Transverse colon (tissue), 4 donors: ENCODE measurements at regions not wholly inside any gene's neighbourhood (a gene's known extent, or its start where the extent isn't known, plus 50 kb on each side); places are given as distances from the start of the nearest gene placed in this dataset.

Experiments
- DNase-seq: peaks from one replicate; pipeline ENCODE4 v3.0.0-alpha.2; 2019
- H3K27ac ChIP-seq, 4 donors: fragments of 200-600 bp; sonication (generic); 2 replicates each; pipeline ENCODE4 v1.5.1; 2016 to 2018; ENCODE audit warnings: inconsistent platforms in 4 of 4
- H3K27me3 ChIP-seq: fragments of 200-600 bp; sonication (generic); 2 replicates; pipeline ENCODE4 v1.5.1; 2017; ENCODE audit warnings: inconsistent platforms
- H3K36me3 ChIP-seq, 4 donors: fragments of 200-600 bp; sonication (generic); 2 replicates each; pipeline ENCODE4 v1.5.1; 2017 to 2019; ENCODE audit warnings: inconsistent platforms in 4 of 4
- H3K4me1 ChIP-seq, 4 donors: fragments of 200-600 bp; sonication (generic); 2 replicates each; pipeline ENCODE4 v1.5.1; 2017 to 2020; ENCODE audit warnings: inconsistent platforms in 4 of 4
- H3K4me3 ChIP-seq, 4 donors: fragments of 200-600 bp; sonication (generic); 1 replicate in 1 of 4; 2 replicates in 3 of 4; pipeline versions ENCODE4 v1.5.1 to v1.6.1; 2017 to 2019; ENCODE audit warnings: inconsistent platforms in 4 of 4
- H3K9me3 ChIP-seq, 2 donors: fragments of 200-600 bp; sonication (generic); 2 replicates each; pipeline ENCODE4 v1.5.1; 2017 to 2019; ENCODE audit warnings: inconsistent platforms in 2 of 2
- EP300 ChIP-seq: sonication (generic); formaldehyde crosslinking; IDR thresholded peaks from one replicate; pipeline ENCODE4 v1.6.1; 2017; ENCODE audit warnings: antibody characterized with exemption, low read depth
- POLR2A ChIP-seq: fragments of 450-650 bp; IDR thresholded peaks from one replicate; pipeline ENCODE4 v1.6.1; 2016; ENCODE audit warnings: antibody characterized with exemption, mild to moderate bottlenecking, moderate library complexity
- POLR2AphosphoS5 ChIP-seq, 3 donors: sonication (generic); formaldehyde crosslinking; IDR thresholded peaks; one replicate each; pipeline ENCODE4 v1.6.1; 2016; ENCODE audit warnings: antibody characterized with exemption in 3 of 3
- WGBS, 2 donors: methylation state at CpG; one replicate each; pipeline ENCODE4 v1.1.5; 2018; ENCODE audit warnings: low coverage in 1 of 2; 5-methylcytosine and 5-hydroxymethylcytosine counted together
- in situ Hi-C, 4 donors: fragments of 200-750 bp; cut with MboI; loops; one replicate each; pipeline versions ENCODE4 v1.15.0 to v1.15.1; 2017; ENCODE audit warnings: low sequenced_read_pairs in 3 of 4, low pct_ligation_motif_present in 1 of 4, low pct_unique_long_range_greater_than_20kb in 1 of 4
- intact Hi-C: fragments of 100-400 bp; cut with DNase I; formaldehyde crosslinking; loops from one replicate; pipeline ENCODE4 v1.15.1; 2023; ENCODE audit warnings: low total_unique reads
- TF ChIP-seq, protein P1 (sequence below), 5 experiments: fragments of 200-600 bp in 3 of 5; fragments of 450-650 bp in 2 of 5; sonication (generic) in 3 of 5; IDR thresholded peaks; 1 replicate in 2 of 5; 2 replicates in 3 of 5; pipeline ENCODE4 v1.5.1; 2016 to 2017; ENCODE audit warnings: antibody characterized with exemption in 5 of 5, inconsistent platforms in 3 of 5, mild to moderate bottlenecking in 2 of 5, moderate library complexity in 1 of 5

- intact Hi-C loops, result no loop called here
- WGBS, 2 donors, result 69 to 73% methylated on average over 1 of the region's 1 CpG
- Histone ChIP-seq H3K36me3 (no peaks in the 10 kb centered on the region), H3K27me3 (no peaks in the 10 kb centered on the region), H3K4me3 (no peak overlapping the region), H3K27ac (no peak overlapping the region), H3K9me3 (no peaks in the 10 kb centered on the region), H3K4me1 (no peaks in the 10 kb centered on the region)
- DNase-seq, result no peak
- TF ChIP-seq, protein P1, sequence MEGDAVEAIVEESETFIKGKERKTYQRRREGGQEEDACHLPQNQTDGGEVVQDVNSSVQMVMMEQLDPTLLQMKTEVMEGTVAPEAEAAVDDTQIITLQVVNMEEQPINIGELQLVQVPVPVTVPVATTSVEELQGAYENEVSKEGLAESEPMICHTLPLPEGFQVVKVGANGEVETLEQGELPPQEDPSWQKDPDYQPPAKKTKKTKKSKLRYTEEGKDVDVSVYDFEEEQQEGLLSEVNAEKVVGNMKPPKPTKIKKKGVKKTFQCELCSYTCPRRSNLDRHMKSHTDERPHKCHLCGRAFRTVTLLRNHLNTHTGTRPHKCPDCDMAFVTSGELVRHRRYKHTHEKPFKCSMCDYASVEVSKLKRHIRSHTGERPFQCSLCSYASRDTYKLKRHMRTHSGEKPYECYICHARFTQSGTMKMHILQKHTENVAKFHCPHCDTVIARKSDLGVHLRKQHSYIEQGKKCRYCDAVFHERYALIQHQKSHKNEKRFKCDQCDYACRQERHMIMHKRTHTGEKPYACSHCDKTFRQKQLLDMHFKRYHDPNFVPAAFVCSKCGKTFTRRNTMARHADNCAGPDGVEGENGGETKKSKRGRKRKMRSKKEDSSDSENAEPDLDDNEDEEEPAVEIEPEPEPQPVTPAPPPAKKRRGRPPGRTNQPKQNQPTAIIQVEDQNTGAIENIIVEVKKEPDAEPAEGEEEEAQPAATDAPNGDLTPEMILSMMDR (IDR thresholded peaks at IDR 0.05), result no peak
- TF ChIP-seq POLR2AphosphoS5 (IDR thresholded peaks at IDR 0.05), result no peak
- no peak for TF ChIP-seq EP300
- no peak for TF ChIP-seq POLR2A
- in situ Hi-C loops, result no loop called here
These were observed 181.2 kb downstream of the PLPPR4 start for GRCh38 chr1:99445486-99445885.

DNA sequence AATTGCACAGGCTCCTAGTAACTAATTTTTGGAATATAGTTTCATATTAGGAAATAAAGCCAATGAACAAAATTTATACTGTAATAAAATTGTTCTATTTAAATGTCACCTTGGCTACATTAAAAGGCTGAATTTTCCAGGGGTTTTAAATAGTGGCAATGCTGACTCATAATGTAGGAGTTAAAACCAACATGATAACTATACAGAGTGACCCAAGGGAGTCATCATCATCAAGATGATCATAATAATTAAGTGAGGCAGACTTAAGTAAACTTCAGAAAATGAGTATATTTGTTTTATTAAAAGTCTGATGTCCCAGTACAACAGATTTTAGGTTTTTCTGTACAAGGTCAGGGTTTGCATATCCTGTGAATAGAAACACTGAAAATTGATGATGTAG is 183.4 kb downstream of the PLPPR4 start:
- in situ Hi-C loops (no loop called here), intact Hi-C loops (no loop called here)
- TF ChIP-seq EP300, result no peak
- no peak for DNase-seq
- Histone ChIP-seq H3K27ac (no peak overlapping the region), H3K4me3 (no peak overlapping the region), H3K9me3 (no peaks in the 10 kb centered on the region), H3K4me1 (no peaks in the 10 kb centered on the region), H3K27me3 (no peaks in the 10 kb centered on the region), H3K36me3 (no peaks in the 10 kb centered on the region)

DNA sequence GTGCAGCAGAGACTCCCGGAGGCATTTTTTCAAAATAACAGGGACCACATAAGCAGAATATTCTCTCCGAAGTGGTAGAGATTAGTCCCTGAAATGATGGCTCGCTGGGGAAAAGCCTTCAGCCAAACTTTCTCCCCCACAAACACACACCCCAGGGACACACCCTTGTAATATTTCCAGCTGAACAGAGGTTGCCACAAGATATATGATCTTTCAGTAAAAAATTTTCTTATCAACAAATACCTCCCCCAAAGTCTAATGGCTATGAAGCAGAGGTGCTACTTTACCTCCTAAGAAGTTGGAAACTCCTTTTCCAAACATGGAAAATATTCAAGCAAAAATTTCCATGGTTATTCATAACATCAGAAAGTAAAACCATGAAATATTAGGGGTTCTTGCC is 190.2 kb upstream of the PALMD start:
- 84% methylated on average over 3 of the region's 3 CpGs; no CpG with 5 or more reads in 1 of the 2 donors for WGBS, 2 donors
- intact Hi-C loops (no loop called here), in situ Hi-C loops (no loop called here)

GRCh38 chr1:99456536-99456935 is 189.4 kb upstream of the PALMD start:
- Histone ChIP-seq H3K9me3 (no peaks in the 10 kb centered on the region), H3K4me1 (no peaks in the 10 kb centered on the region), H3K4me3 (no peak overlapping the region), H3K27me3 (no peaks in the 10 kb centered on the region), H3K36me3 (no peaks in the 10 kb centered on the region), H3K27ac (no peak overlapping the region)
- DNase-seq, result no peak
- TF ChIP-seq, protein P1 (IDR thresholded peaks at IDR 0.05), result no peak
- TF ChIP-seq POLR2A (no peak), POLR2AphosphoS5 (IDR thresholded peaks at IDR 0.05) (no peak), EP300 (no peak)
- WGBS, 2 donors, result 78 to 91% methylated on average over 4 to 5 of the region's 5 CpGs
- in situ Hi-C loops, result no loop called here
- intact Hi-C loops, result no loop called here

More for the DNA sequence above, 190.2 kb upstream of the PALMD start:
- DNase-seq, result no peak
- no peak overlapping the region for H3K4me3 ChIP-seq
- no peak overlapping the region for H3K27ac ChIP-seq
- TF ChIP-seq POLR2AphosphoS5 (IDR thresholded peaks at IDR 0.05), result no peak
- TF ChIP-seq, protein P1 (IDR thresholded peaks at IDR 0.05), result no peak
- TF ChIP-seq POLR2A, result no peak
- no peak for TF ChIP-seq EP300
- H3K27me3 ChIP-seq, result no peaks in the 10 kb centered on the region
- H3K36me3 ChIP-seq, result no peaks in the 10 kb centered on the region
- H3K4me1 ChIP-seq, result no peaks in the 10 kb centered on the region
- no peaks in the 10 kb centered on the region for H3K9me3 ChIP-seq

DNA sequence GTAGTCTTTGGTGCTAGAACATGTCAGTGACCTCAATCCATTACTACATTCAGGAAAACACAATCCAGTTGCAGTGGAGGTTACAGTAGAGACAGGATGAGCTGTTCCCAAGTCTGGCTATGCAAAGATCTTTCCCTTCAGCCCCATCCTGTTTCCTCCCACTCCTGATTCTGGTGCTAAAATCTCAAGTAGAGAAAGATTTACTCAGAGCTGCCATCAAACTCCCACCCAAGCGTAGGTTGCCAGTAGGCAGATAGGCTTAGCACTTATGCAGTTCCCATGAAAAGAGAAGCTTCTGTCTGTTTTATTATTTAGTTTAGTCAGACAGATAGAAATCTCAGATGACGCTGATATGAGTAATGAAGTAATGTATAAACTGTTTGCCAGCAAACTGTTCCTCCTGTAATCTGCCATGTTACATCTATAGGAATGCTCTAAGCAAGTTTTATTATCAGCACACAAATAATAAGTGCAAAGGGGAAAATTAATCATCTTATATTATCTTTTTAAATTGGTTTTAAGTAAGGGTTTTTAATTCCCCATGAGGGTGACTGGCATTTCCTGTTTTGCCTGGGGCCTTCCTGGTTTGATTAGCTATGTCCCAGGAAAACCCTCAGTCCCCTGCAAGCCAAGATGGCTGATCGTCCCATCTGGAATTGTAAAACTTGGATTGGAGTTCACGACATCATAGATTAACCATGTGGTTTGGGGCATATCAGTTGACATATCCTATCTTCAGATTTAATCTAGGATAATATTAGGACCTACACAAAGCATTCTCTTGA is 188.3 kb upstream of the PALMD start:
- TF ChIP-seq, protein P1 (IDR thresholded peaks at IDR 0.05), result no peak
- TF ChIP-seq POLR2A (no peak), EP300 (no peak), POLR2AphosphoS5 (IDR thresholded peaks at IDR 0.05) (no peak)
- H3K36me3 ChIP-seq, result no peaks in the 10 kb centered on the region
- H3K9me3 ChIP-seq, result no peaks in the 10 kb centered on the region
- DNase-seq, result no peak
- no peaks in the 10 kb centered on the region for H3K4me1 ChIP-seq
- H3K27ac ChIP-seq, result no peak overlapping the region
- WGBS, 2 donors, result 77 to 79% methylated on average over 4 of the region's 4 CpGs
- in situ Hi-C loops (no loop called here), intact Hi-C loops (no loop called here)
- H3K27me3 ChIP-seq, result no peaks in the 10 kb centered on the region
- no peak overlapping the region for H3K4me3 ChIP-seq
